ENCODE measurements at regions not wholly inside any gene's neighbourhood (a gene's known extent, or its start where the extent isn't known, plus 50 kb on each side); places are given as distances from the start of the nearest gene placed in this dataset.

DNA sequence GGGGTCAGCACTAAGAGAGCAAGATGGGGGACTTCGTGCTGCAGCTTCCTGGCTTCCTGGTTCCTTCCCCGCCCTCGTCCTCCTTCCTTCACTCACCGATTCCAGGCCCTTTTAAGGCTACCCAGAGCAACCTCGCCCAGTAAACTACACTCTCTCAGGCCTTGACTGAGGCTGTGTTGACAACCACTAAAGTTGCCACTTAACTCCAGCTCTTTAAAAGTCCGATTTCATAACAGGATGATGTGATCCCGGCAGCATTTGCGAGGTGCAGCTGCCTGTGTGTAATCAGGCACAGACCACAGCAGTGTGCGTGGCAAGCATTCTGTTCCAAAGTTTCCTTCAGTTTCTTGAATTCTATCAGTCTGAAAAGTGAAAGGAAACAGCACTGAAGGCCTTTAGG is 110.6 kb downstream of the RAB11FIP2 start:
- TF ChIP-seq, protein P1, sequence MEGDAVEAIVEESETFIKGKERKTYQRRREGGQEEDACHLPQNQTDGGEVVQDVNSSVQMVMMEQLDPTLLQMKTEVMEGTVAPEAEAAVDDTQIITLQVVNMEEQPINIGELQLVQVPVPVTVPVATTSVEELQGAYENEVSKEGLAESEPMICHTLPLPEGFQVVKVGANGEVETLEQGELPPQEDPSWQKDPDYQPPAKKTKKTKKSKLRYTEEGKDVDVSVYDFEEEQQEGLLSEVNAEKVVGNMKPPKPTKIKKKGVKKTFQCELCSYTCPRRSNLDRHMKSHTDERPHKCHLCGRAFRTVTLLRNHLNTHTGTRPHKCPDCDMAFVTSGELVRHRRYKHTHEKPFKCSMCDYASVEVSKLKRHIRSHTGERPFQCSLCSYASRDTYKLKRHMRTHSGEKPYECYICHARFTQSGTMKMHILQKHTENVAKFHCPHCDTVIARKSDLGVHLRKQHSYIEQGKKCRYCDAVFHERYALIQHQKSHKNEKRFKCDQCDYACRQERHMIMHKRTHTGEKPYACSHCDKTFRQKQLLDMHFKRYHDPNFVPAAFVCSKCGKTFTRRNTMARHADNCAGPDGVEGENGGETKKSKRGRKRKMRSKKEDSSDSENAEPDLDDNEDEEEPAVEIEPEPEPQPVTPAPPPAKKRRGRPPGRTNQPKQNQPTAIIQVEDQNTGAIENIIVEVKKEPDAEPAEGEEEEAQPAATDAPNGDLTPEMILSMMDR (IDR thresholded peaks at IDR 0.05; ENCODE audit: borderline replicate concordance, extremely low read depth, low read length, poor library complexity, severe bottlenecking), result no peak
- no peak for TF ChIP-seq EZH2 (IDR thresholded peaks at IDR 0.05; ENCODE audit: borderline replicate concordance, low read depth, low read length, severe bottlenecking)
